GM23338 (cell line): ENCODE measurements at regions not wholly inside any gene's neighbourhood (a gene's known extent, or its start where the extent isn't known, plus 50 kb on each side); places are given as distances from the start of the nearest gene placed in this dataset.

ENCODE experiments used
- ATAC-seq: fragments of 200-7000 bp; cut with Tn5 transposase; 3 replicates; pipeline ENCODE4 v1.9.1; 2020
- DNase-seq: peaks from one replicate; pipeline ENCODE4 v3.0.0-alpha.2; 2015; ENCODE audit warnings: low spot score
- H2AFZ ChIP-seq: fragments of 200-600 bp; sonication (generic); 2 replicates; pipeline ENCODE4 v1.8.0; 2016; ENCODE audit warnings: antibody characterized with exemption, mild to moderate bottlenecking, moderate library complexity
- H3F3A ChIP-seq: fragments of 200-600 bp; sonication (generic); replicated peaks from 2 replicates; pipeline ENCODE4 v1.8.0; 2017; ENCODE audit warnings: antibody characterized with exemption, mixed run types, low read depth
- H3K27ac ChIP-seq: fragments of 200-600 bp; sonication (generic); 2 replicates; pipeline ENCODE4 v1.6.1; 2016; ENCODE audit warnings: low read depth
- H3K27me3 ChIP-seq: fragments of 200-600 bp; sonication (generic); 2 replicates; pipeline ENCODE4 v1.8.0; 2016; ENCODE audit warnings: mild to moderate bottlenecking, mixed run types, moderate library complexity; ENCODE audit not compliant: insufficient read depth
- H3K36me3 ChIP-seq: fragments of 200-600 bp; sonication (generic); 2 replicates; pipeline ENCODE4 v1.8.0; 2016; ENCODE audit warnings: mild to moderate bottlenecking; ENCODE audit not compliant: insufficient read depth
- H3K4me1 ChIP-seq: fragments of 200-600 bp; sonication (generic); 2 replicates; pipeline ENCODE4 v1.8.0; 2016; ENCODE audit warnings: mild to moderate bottlenecking, moderate library complexity; ENCODE audit not compliant: insufficient read depth
- H3K4me2 ChIP-seq: fragments of 200-600 bp; sonication (generic); 2 replicates; pipeline ENCODE4 v1.7.1; 2017; ENCODE audit warnings: mixed run types
- H3K4me3 ChIP-seq: fragments of 200-600 bp; sonication (generic); 2 replicates; pipeline ENCODE4 v1.6.1; 2016; ENCODE audit warnings: mixed run types
- H3K79me2 ChIP-seq: fragments of 200-600 bp; sonication (generic); replicated peaks from 2 replicates; pipeline ENCODE4 v1.8.0; 2017; ENCODE audit warnings: mild to moderate bottlenecking; ENCODE audit not compliant: insufficient read depth
- H3K9me2 ChIP-seq: fragments of 200-600 bp; sonication (generic); 2 replicates; pipeline ENCODE4 v1.8.0; 2017; ENCODE audit not compliant: insufficient read depth
- H4K20me1 ChIP-seq: fragments of 200-600 bp; sonication (generic); replicated peaks from 2 replicates; pipeline ENCODE4 v1.8.0; 2017; ENCODE audit warnings: mild to moderate bottlenecking; ENCODE audit not compliant: insufficient read depth
- H3K27ac Mint-ChIP-seq: 2 replicates; pipeline ENCODE4 v1.8.0; 2020; ENCODE audit warnings: inconsistent platforms, mild to moderate bottlenecking, moderate library complexity, mixed read lengths
- H3K27me3 Mint-ChIP-seq: 3 replicates; pipeline ENCODE4 v1.8.0; 2022; ENCODE audit warnings: low read depth, mild to moderate bottlenecking, moderate library complexity, mixed read lengths, inconsistent platforms; ENCODE audit not compliant: insufficient read depth, poor library complexity
- H3K36me3 Mint-ChIP-seq: 3 replicates; pipeline ENCODE4 v1.8.0; 2021; ENCODE audit warnings: low read depth, mild to moderate bottlenecking, inconsistent platforms, moderate library complexity, mixed read lengths
- H3K4me1 Mint-ChIP-seq: 3 replicates; pipeline ENCODE4 v1.8.0; 2020; ENCODE audit warnings: mild to moderate bottlenecking, inconsistent platforms, mixed read lengths
- H3K4me3 Mint-ChIP-seq: 3 replicates; pipeline ENCODE4 v1.8.0; 2021; ENCODE audit warnings: moderate library complexity, mild to moderate bottlenecking, inconsistent platforms, mixed read lengths
- H3K9me3 Mint-ChIP-seq: 3 replicates; pipeline ENCODE4 v1.8.0; 2020; ENCODE audit warnings: moderate library complexity, mild to moderate bottlenecking, inconsistent platforms, mixed read lengths
- EZH2 ChIP-seq: fragments of 200-600 bp; sonication (generic); IDR thresholded peaks from one replicate; pipeline ENCODE4 v1.8.0; 2017; ENCODE audit warnings: antibody characterized with exemption, mild to moderate bottlenecking, low read depth; ENCODE audit not compliant: unreplicated experiment
- JUNB ChIP-seq: IDR thresholded peaks from one replicate; pipeline ENCODE4 v1.6.1; 2016; ENCODE audit warnings: antibody characterized with exemption; ENCODE audit not compliant: unreplicated experiment
- NANOG ChIP-seq: IDR thresholded peaks from 2 replicates; pipeline ENCODE4 v1.6.1; 2016; ENCODE audit warnings: antibody characterized with exemption, borderline replicate concordance
- STAT1 ChIP-seq: IDR thresholded peaks from one replicate; pipeline ENCODE4 v1.6.1; 2016; ENCODE audit warnings: antibody characterized with exemption; ENCODE audit not compliant: unreplicated experiment
- ZNF114 ChIP-seq: fragments of 250-450 bp; sonication (Bioruptor Pico); IDR thresholded peaks from 2 replicates; pipeline ENCODE4 v1.5.0; 2020; ENCODE audit warnings: mild to moderate bottlenecking, moderate library complexity
- ZNF331 ChIP-seq: fragments of 250-450 bp; sonication (Bioruptor Pico); IDR thresholded peaks from 2 replicates; pipeline ENCODE4 v1.5.0; 2020; ENCODE audit warnings: low read depth, mild to moderate bottlenecking, moderate library complexity
- ZNF462 ChIP-seq: fragments of 250-450 bp; sonication (Bioruptor Pico); IDR thresholded peaks from 2 replicates; pipeline ENCODE4 v1.5.0; 2020; ENCODE audit warnings: mild to moderate bottlenecking, moderate library complexity
- TF ChIP-seq, protein P1 (sequence below), 2 experiments: fragments of 200-600 bp in 1 of 2; sonication (generic) in 1 of 2; conservative IDR thresholded peaks; 2 replicates each; pipeline versions ENCODE4 v1.5.1 to v1.6.1; 2016 to 2017; ENCODE audit warnings: antibody characterized with exemption in 2 of 2, low read depth in 2 of 2, mild to moderate bottlenecking in 2 of 2, moderate library complexity in 1 of 2
- TF ChIP-seq, protein P2 (sequence below): IDR thresholded peaks from 2 replicates; pipeline ENCODE4 v1.6.1; 2016; ENCODE audit warnings: antibody characterized with exemption
- TF ChIP-seq, protein P3 (sequence below): IDR thresholded peaks from one replicate; pipeline ENCODE4 v1.6.1; 2018; ENCODE audit warnings: antibody characterized with exemption; ENCODE audit not compliant: unreplicated experiment

- Histone ChIP-seq H3K36me3 (no peaks in the 10 kb centered on the region), H4K20me1 (no peaks in the 10 kb centered on the region), H3K4me2 (no peak overlapping the region), H3F3A (no peaks in the 10 kb centered on the region), H3K79me2 (no peaks in the 10 kb centered on the region), H3K4me3 (no peak overlapping the region), H2AFZ (no peak overlapping the region), H3K27me3 (no peaks in the 10 kb centered on the region), H3K27ac (no peak overlapping the region), H3K4me1 (peaks cover 16% of the 10 kb centered on the region), H3K9me2 (no peaks in the 10 kb centered on the region)
- Mint-ChIP-seq H3K36me3 (no peaks in the 10 kb centered on the region), H3K9me3 (0 out of 3 replicates have a peak, but pooled peaks cover under 1% of the 10 kb centered on the region), H3K27ac (no peak overlapping the region), H3K4me1 (peaks cover 16% of the 10 kb centered on the region; the same call in 2 of the 3 replicates), H3K4me3 (no peak overlapping the region), H3K27me3 (peaks cover 2% of the 10 kb centered on the region)
- DNase-seq (no peak), ATAC-seq (no peak)
- TF ChIP-seq ZNF114 (no peak), NANOG (no peak), EZH2 (no peak), ZNF331 (CRISPR knock-in tag) (no peak), STAT1 (no peak), JUNB (no peak), ZNF462 (CRISPR knock-in tag) (no peak)
- TF ChIP-seq, protein P1, sequence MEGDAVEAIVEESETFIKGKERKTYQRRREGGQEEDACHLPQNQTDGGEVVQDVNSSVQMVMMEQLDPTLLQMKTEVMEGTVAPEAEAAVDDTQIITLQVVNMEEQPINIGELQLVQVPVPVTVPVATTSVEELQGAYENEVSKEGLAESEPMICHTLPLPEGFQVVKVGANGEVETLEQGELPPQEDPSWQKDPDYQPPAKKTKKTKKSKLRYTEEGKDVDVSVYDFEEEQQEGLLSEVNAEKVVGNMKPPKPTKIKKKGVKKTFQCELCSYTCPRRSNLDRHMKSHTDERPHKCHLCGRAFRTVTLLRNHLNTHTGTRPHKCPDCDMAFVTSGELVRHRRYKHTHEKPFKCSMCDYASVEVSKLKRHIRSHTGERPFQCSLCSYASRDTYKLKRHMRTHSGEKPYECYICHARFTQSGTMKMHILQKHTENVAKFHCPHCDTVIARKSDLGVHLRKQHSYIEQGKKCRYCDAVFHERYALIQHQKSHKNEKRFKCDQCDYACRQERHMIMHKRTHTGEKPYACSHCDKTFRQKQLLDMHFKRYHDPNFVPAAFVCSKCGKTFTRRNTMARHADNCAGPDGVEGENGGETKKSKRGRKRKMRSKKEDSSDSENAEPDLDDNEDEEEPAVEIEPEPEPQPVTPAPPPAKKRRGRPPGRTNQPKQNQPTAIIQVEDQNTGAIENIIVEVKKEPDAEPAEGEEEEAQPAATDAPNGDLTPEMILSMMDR (conservative IDR thresholded peaks at IDR 0.05; ENCODE audit: low read depth in 2 of 2), result no peak
- TF ChIP-seq, protein P2, sequence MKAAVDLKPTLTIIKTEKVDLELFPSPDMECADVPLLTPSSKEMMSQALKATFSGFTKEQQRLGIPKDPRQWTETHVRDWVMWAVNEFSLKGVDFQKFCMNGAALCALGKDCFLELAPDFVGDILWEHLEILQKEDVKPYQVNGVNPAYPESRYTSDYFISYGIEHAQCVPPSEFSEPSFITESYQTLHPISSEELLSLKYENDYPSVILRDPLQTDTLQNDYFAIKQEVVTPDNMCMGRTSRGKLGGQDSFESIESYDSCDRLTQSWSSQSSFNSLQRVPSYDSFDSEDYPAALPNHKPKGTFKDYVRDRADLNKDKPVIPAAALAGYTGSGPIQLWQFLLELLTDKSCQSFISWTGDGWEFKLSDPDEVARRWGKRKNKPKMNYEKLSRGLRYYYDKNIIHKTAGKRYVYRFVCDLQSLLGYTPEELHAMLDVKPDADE, result no peak
- TF ChIP-seq, protein P3, sequence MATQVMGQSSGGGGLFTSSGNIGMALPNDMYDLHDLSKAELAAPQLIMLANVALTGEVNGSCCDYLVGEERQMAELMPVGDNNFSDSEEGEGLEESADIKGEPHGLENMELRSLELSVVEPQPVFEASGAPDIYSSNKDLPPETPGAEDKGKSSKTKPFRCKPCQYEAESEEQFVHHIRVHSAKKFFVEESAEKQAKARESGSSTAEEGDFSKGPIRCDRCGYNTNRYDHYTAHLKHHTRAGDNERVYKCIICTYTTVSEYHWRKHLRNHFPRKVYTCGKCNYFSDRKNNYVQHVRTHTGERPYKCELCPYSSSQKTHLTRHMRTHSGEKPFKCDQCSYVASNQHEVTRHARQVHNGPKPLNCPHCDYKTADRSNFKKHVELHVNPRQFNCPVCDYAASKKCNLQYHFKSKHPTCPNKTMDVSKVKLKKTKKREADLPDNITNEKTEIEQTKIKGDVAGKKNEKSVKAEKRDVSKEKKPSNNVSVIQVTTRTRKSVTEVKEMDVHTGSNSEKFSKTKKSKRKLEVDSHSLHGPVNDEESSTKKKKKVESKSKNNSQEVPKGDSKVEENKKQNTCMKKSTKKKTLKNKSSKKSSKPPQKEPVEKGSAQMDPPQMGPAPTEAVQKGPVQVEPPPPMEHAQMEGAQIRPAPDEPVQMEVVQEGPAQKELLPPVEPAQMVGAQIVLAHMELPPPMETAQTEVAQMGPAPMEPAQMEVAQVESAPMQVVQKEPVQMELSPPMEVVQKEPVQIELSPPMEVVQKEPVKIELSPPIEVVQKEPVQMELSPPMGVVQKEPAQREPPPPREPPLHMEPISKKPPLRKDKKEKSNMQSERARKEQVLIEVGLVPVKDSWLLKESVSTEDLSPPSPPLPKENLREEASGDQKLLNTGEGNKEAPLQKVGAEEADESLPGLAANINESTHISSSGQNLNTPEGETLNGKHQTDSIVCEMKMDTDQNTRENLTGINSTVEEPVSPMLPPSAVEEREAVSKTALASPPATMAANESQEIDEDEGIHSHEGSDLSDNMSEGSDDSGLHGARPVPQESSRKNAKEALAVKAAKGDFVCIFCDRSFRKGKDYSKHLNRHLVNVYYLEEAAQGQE, result no peak
Observed at GRCh38 chr20:22074635-22075034, 369.2 kb downstream of the PAX1 start.
